ENCODE measurements at regions not wholly inside any gene's neighbourhood (a gene's known extent, or its start where the extent isn't known, plus 50 kb on each side); places are given as distances from the start of the nearest gene placed in this dataset.

- TF ChIP-seq CTCF (IDR thresholded peaks at IDR 0.05) = no peak
- TF ChIP-seq TCF7L2 (IDR thresholded peaks at IDR 0.05; ENCODE audit: low read depth, low read length) = no peak
- no peak for TF ChIP-seq POLR2AphosphoS5 (IDR thresholded peaks at IDR 0.05; ENCODE audit: low read depth, low read length)
- no peak for TF ChIP-seq SIN3A (IDR thresholded peaks at IDR 0.05; ENCODE audit: borderline replicate concordance, insufficient read depth, low read depth, low read length)
These were observed 329.7 kb upstream of the SHH start for GRCh38 chr7:156141941-156142340.

All from Panc1 (cell line).